Karpas-422 (cell line): ENCODE measurements at regions not wholly inside any gene's neighbourhood (a gene's known extent, or its start where the extent isn't known, plus 50 kb on each side); places are given as distances from the start of the nearest gene placed in this dataset.

Experiments
- DNase-seq: peaks from one replicate; pipeline ENCODE4 v3.0.0-alpha.2; 2015
- H2AFZ ChIP-seq: fragments of 200-600 bp; sonication (generic); 2 replicates; pipeline ENCODE4 v1.6.1; 2014; ENCODE audit warnings: antibody characterized with exemption, low read length, mixed read lengths
- H3K27ac ChIP-seq: fragments of 200-600 bp; sonication (generic); 2 replicates; pipeline ENCODE4 v1.5.1; 2014; ENCODE audit warnings: mild to moderate bottlenecking, low read length, moderate library complexity
- H3K27me3 ChIP-seq: fragments of 200-600 bp; sonication (generic); 2 replicates; pipeline ENCODE4 v1.6.1; 2014; ENCODE audit warnings: low read length, mixed read lengths
- H3K36me3 ChIP-seq: fragments of 200-600 bp; sonication (generic); 2 replicates; pipeline ENCODE4 v1.6.1; 2014; ENCODE audit warnings: low read length, mixed read lengths; ENCODE audit not compliant: insufficient read depth
- H3K4me1 ChIP-seq: fragments of 200-600 bp; sonication (generic); 2 replicates; pipeline ENCODE4 v1.6.1; 2014; ENCODE audit warnings: mild to moderate bottlenecking, low read length, mixed read lengths
- H3K4me2 ChIP-seq: fragments of 200-600 bp; sonication (generic); 2 replicates; pipeline ENCODE4 v1.6.1; 2014; ENCODE audit warnings: low read length, low read depth, mild to moderate bottlenecking; ENCODE audit not compliant: poor library complexity, severe bottlenecking
- H3K4me3 ChIP-seq: fragments of 200-600 bp; sonication (generic); 2 replicates; pipeline ENCODE4 v1.5.1; 2014; ENCODE audit warnings: mild to moderate bottlenecking, antibody characterized with exemption, low read length, mixed read lengths
- H3K79me2 ChIP-seq: fragments of 200-600 bp; sonication (generic); 2 replicates; pipeline ENCODE4 v1.6.1; 2014; ENCODE audit warnings: mild to moderate bottlenecking, low read length, mixed read lengths
- H3K9ac ChIP-seq: fragments of 200-600 bp; sonication (generic); 2 replicates; pipeline ENCODE4 v1.6.0; 2014; ENCODE audit warnings: low read length
- H3K9me2 ChIP-seq: fragments of 200-600 bp; sonication (generic), shearing (Covaris generic); replicated peaks from 2 replicates; pipeline ENCODE4 v1.6.0; 2014; ENCODE audit warnings: mild to moderate bottlenecking, low read length, moderate library complexity; ENCODE audit not compliant: insufficient read depth
- H3K9me3 ChIP-seq: fragments of 300-700, 200-600 bp; sonication (generic); 2 replicates; pipeline ENCODE4 v1.6.1; 2014; ENCODE audit warnings: low read length, mixed read lengths
- H4K20me1 ChIP-seq: fragments of 200-600 bp; sonication (generic); 2 replicates; pipeline ENCODE4 v1.6.1; 2014; ENCODE audit warnings: mild to moderate bottlenecking, antibody characterized with exemption, low read length, low read depth; ENCODE audit not compliant: insufficient read depth

GRCh38 chr16:87131996-87132345 is 185.2 kb downstream of the C16orf95 start:
- H4K20me1 ChIP-seq: no peaks in the 10 kb centered on the region
- DNase-seq: no peak
- no peak overlapping the region for H3K9ac ChIP-seq
- no peak overlapping the region for H2AFZ ChIP-seq
- no peaks in the 10 kb centered on the region for H3K4me1 ChIP-seq
- no peaks in the 10 kb centered on the region for H3K27me3 ChIP-seq
- H3K36me3 ChIP-seq: no peaks in the 10 kb centered on the region
- no peak overlapping the region for H3K4me3 ChIP-seq
- no peak overlapping the region for H3K27ac ChIP-seq
- no peaks in the 10 kb centered on the region for H3K9me2 ChIP-seq
- H3K9me3 ChIP-seq: no peaks in the 10 kb centered on the region
- H3K4me2 ChIP-seq: no peak overlapping the region
- no peaks in the 10 kb centered on the region for H3K79me2 ChIP-seq

- no peak overlapping the region for H2AFZ ChIP-seq
- H3K9me3 ChIP-seq: no peaks in the 10 kb centered on the region
- H3K36me3 ChIP-seq: no peaks in the 10 kb centered on the region
- no peak overlapping the region for H3K27ac ChIP-seq
- H3K4me2 ChIP-seq: no peak overlapping the region
- H3K79me2 ChIP-seq: no peaks in the 10 kb centered on the region
- H3K9ac ChIP-seq: no peak overlapping the region
- H3K4me1 ChIP-seq: no peaks in the 10 kb centered on the region
- DNase-seq: no peak
- H4K20me1 ChIP-seq: no peaks in the 10 kb centered on the region
- H3K27me3 ChIP-seq: no peaks in the 10 kb centered on the region
- no peaks in the 10 kb centered on the region for H3K9me2 ChIP-seq
- no peak overlapping the region for H3K4me3 ChIP-seq
These were observed 184.7 kb downstream of the C16orf95 start for GRCh38 chr16:87132361-87133014.

- no peak for DNase-seq
- H3K27me3 ChIP-seq: no peaks in the 10 kb centered on the region
- no peak overlapping the region for H2AFZ ChIP-seq
- H3K36me3 ChIP-seq: no peaks in the 10 kb centered on the region
- H4K20me1 ChIP-seq: no peaks in the 10 kb centered on the region
- no peak overlapping the region for H3K4me3 ChIP-seq
- no peak overlapping the region for H3K27ac ChIP-seq
- H3K4me2 ChIP-seq: no peak overlapping the region
- no peaks in the 10 kb centered on the region for H3K9me3 ChIP-seq
- no peak overlapping the region for H3K9ac ChIP-seq
- no peaks in the 10 kb centered on the region for H3K79me2 ChIP-seq
- no peaks in the 10 kb centered on the region for H3K4me1 ChIP-seq
- no peaks in the 10 kb centered on the region for H3K9me2 ChIP-seq
These were observed 183.9 kb downstream of the C16orf95 start for GRCh38 chr16:87133112-87133850.

GRCh38 chr16:87133966-87134627 is 183.1 kb downstream of the C16orf95 start:
- Histone ChIP-seq H3K36me3 (no peaks in the 10 kb centered on the region), H3K9me3 (no peaks in the 10 kb centered on the region), H2AFZ (no peak overlapping the region), H3K9me2 (no peaks in the 10 kb centered on the region), H3K79me2 (no peaks in the 10 kb centered on the region), H3K4me2 (no peak overlapping the region), H4K20me1 (no peaks in the 10 kb centered on the region), H3K27me3 (no peaks in the 10 kb centered on the region), H3K4me1 (no peaks in the 10 kb centered on the region), H3K4me3 (no peak overlapping the region), H3K27ac (no peak overlapping the region), H3K9ac (no peak overlapping the region)
- DNase-seq: no peak

- no peak overlapping the region for H2AFZ ChIP-seq
- H3K27me3 ChIP-seq: no peaks in the 10 kb centered on the region
- no peaks in the 10 kb centered on the region for H3K9me2 ChIP-seq
- H3K79me2 ChIP-seq: no peaks in the 10 kb centered on the region
- no peaks in the 10 kb centered on the region for H3K9me3 ChIP-seq
- no peak for DNase-seq
- no peak overlapping the region for H3K9ac ChIP-seq
- H3K4me2 ChIP-seq: no peak overlapping the region
- no peaks in the 10 kb centered on the region for H3K4me1 ChIP-seq
- H3K36me3 ChIP-seq: no peaks in the 10 kb centered on the region
- H4K20me1 ChIP-seq: no peaks in the 10 kb centered on the region
- H3K4me3 ChIP-seq: no peak overlapping the region
- no peak overlapping the region for H3K27ac ChIP-seq
These were observed 182.6 kb downstream of the C16orf95 start for GRCh38 chr16:87134628-87134995.

GRCh38 chr16:87135246-87136030 is 181.8 kb downstream of the C16orf95 start:
- Histone ChIP-seq H4K20me1 (no peaks in the 10 kb centered on the region), H3K27ac (no peak overlapping the region), H3K27me3 (no peaks in the 10 kb centered on the region), H3K4me1 (no peaks in the 10 kb centered on the region), H3K9ac (no peak overlapping the region), H3K9me2 (no peaks in the 10 kb centered on the region), H2AFZ (no peak overlapping the region), H3K79me2 (no peaks in the 10 kb centered on the region), H3K36me3 (no peaks in the 10 kb centered on the region), H3K4me3 (no peak overlapping the region), H3K9me3 (no peaks in the 10 kb centered on the region), H3K4me2 (no peak overlapping the region)
- no peak for DNase-seq

- Histone ChIP-seq H3K9me2 (no peaks in the 10 kb centered on the region), H3K27ac (no peak overlapping the region), H4K20me1 (no peaks in the 10 kb centered on the region), H3K36me3 (no peaks in the 10 kb centered on the region), H3K4me2 (no peak overlapping the region), H2AFZ (no peak overlapping the region), H3K4me3 (no peak overlapping the region), H3K9ac (no peak overlapping the region), H3K4me1 (no peaks in the 10 kb centered on the region), H3K79me2 (no peaks in the 10 kb centered on the region), H3K27me3 (no peaks in the 10 kb centered on the region), H3K9me3 (no peaks in the 10 kb centered on the region)
- no peak for DNase-seq
These were observed 178.9 kb downstream of the C16orf95 start for GRCh38 chr16:87138316-87138715.

GRCh38 chr16:87138738-87139267 is 178.4 kb downstream of the C16orf95 start:
- no peaks in the 10 kb centered on the region for H4K20me1 ChIP-seq
- no peaks in the 10 kb centered on the region for H3K9me3 ChIP-seq
- no peaks in the 10 kb centered on the region for H3K36me3 ChIP-seq
- no peaks in the 10 kb centered on the region for H3K9me2 ChIP-seq
- no peak for DNase-seq
- no peaks in the 10 kb centered on the region for H3K27me3 ChIP-seq
- no peak overlapping the region for H3K4me3 ChIP-seq
- no peak overlapping the region for H2AFZ ChIP-seq
- H3K79me2 ChIP-seq: no peaks in the 10 kb centered on the region
- no peak overlapping the region for H3K4me2 ChIP-seq
- no peaks in the 10 kb centered on the region for H3K4me1 ChIP-seq
- H3K9ac ChIP-seq: no peak overlapping the region
- H3K27ac ChIP-seq: no peak overlapping the region
